Type B pancreatic cell (in vitro differentiated cells): ENCODE measurements at regions not wholly inside any gene's neighbourhood (a gene's known extent, or its start where the extent isn't known, plus 50 kb on each side); places are given as distances from the start of the nearest gene placed in this dataset.

Experiments
- DNase-seq: peaks from one replicate; pipeline ENCODE4 v3.0.0; 2021; ENCODE audit warnings: mixed read lengths; ENCODE audit not compliant: unreplicated experiment; ENCODE audit errors: extremely low spot score
- H3K27ac Mint-ChIP-seq: 2 replicates; pipeline ENCODE4 v1.8.0; 2021; ENCODE audit warnings: mild to moderate bottlenecking, mixed read lengths
- H3K27me3 Mint-ChIP-seq: 2 replicates; pipeline ENCODE4 v1.8.0; 2021; ENCODE audit warnings: mixed read lengths
- H3K36me3 Mint-ChIP-seq: 2 replicates; pipeline ENCODE4 v1.8.0; 2021; ENCODE audit warnings: mixed read lengths
- H3K4me1 Mint-ChIP-seq: one replicate; pipeline ENCODE4 v1.8.0; 2021; ENCODE audit warnings: mixed read lengths; ENCODE audit not compliant: unreplicated experiment
- H3K4me3 Mint-ChIP-seq: 2 replicates; pipeline ENCODE4 v1.8.0; 2021; ENCODE audit warnings: mild to moderate bottlenecking, mixed read lengths
- H3K9me3 Mint-ChIP-seq: 2 replicates; pipeline ENCODE4 v1.8.0; 2021; ENCODE audit warnings: mixed read lengths
- TF ChIP-seq, protein P1 (sequence below): fragments of 200-600 bp; sonication (generic); conservative IDR thresholded peaks from 2 replicates; pipeline ENCODE4 v1.5.0; 2021; ENCODE audit warnings: antibody characterized with exemption, mild to moderate bottlenecking

DNA sequence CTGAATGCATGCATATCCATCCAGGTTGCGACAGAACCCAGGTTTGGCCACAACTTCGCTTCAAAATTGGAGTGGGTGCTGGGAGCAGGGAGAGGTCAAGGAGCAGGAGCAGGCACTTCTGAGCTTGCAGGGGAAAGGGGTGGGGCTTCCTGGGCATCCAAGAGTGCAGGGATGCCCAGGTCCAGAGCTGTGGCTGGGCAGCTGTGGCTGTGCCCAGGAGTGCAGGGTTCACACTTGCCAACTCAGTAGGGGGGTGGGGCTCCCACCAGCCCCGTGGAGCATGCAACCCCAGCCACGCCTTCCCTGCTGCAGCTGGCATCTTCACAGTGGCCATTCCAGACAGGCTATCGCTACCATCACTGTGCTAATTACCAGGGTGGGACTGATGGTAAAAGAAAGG is 115.3 kb upstream of the MTNR1B start:
- no peak overlapping the region for H3K4me3 Mint-ChIP-seq
- TF ChIP-seq, protein P1, sequence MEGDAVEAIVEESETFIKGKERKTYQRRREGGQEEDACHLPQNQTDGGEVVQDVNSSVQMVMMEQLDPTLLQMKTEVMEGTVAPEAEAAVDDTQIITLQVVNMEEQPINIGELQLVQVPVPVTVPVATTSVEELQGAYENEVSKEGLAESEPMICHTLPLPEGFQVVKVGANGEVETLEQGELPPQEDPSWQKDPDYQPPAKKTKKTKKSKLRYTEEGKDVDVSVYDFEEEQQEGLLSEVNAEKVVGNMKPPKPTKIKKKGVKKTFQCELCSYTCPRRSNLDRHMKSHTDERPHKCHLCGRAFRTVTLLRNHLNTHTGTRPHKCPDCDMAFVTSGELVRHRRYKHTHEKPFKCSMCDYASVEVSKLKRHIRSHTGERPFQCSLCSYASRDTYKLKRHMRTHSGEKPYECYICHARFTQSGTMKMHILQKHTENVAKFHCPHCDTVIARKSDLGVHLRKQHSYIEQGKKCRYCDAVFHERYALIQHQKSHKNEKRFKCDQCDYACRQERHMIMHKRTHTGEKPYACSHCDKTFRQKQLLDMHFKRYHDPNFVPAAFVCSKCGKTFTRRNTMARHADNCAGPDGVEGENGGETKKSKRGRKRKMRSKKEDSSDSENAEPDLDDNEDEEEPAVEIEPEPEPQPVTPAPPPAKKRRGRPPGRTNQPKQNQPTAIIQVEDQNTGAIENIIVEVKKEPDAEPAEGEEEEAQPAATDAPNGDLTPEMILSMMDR: no peak
- peaks cover 7% of the 10 kb centered on the region for H3K36me3 Mint-ChIP-seq
- no peaks in the 10 kb centered on the region for H3K27me3 Mint-ChIP-seq
- DNase-seq: no peak
- H3K27ac Mint-ChIP-seq: no peak overlapping the region
- H3K9me3 Mint-ChIP-seq: no peaks in the 10 kb centered on the region
- H3K4me1 Mint-ChIP-seq: peaks cover 42% of the 10 kb centered on the region

DNA sequence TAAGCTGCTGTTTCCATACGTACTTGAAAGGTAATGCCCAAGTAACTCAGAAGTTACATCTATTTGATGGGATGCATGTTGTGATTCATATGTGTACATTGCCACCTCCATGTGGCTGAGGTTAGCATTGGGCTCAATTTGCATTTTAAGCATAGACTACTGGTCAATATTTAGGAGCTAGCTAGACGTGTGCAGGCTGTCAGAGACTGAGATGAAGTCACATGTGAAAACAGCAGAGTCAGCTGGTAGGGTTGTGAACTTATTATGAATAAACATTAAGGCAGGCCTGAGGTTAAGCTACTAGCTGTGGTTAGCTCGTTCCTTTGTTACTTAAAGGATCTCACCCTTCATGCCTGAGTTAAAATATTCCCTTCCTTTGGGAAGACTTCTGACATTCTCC is 114.5 kb upstream of the MTNR1B start:
- Mint-ChIP-seq H3K27ac (no peak overlapping the region), H3K27me3 (no peaks in the 10 kb centered on the region), H3K9me3 (no peaks in the 10 kb centered on the region), H3K4me3 (no peak overlapping the region), H3K4me1 (peaks cover 44% of the 10 kb centered on the region), H3K36me3 (peaks cover 7% of the 10 kb centered on the region)
- TF ChIP-seq, protein P1: no peak
- no peak for DNase-seq

DNA sequence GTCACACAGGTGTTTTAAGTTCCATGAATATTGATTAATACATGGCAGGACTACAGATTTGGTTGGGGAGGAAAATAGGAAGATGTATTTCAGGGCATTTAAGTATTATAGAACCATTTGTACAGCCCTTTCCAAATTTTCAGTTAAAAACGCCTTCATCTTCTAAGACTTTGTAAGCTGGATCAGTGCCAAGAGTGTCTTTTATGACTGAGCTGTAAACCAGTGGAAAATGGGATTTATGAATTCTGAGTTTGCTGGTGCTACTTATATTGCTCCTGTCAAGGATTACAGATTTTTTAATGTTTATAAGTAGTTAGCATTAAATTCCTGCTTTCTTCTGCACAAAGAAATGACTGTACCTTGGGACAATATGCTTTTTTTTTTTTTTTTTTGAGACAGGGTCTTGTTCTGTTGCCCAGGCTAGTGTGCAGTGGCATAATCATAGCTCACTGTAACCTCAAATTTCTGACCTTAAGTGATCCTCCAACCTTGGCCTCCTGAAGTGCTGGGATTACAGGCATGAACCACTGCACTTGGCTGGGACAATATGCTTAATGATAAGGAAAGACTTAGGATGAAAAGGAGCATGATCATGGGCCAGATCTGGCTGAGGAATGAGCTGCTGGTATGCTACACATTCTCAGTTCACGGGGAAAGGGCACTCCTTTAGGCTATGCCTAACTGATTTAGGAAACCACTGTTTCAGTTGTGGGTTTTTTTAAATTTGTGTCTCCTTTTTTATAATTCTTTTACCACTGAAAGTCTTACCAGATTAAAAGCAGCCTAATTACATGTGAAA is 113.6 kb upstream of the MTNR1B start:
- TF ChIP-seq, protein P1: no peak
- no peak for DNase-seq
- no peaks in the 10 kb centered on the region for H3K9me3 Mint-ChIP-seq

DNA sequence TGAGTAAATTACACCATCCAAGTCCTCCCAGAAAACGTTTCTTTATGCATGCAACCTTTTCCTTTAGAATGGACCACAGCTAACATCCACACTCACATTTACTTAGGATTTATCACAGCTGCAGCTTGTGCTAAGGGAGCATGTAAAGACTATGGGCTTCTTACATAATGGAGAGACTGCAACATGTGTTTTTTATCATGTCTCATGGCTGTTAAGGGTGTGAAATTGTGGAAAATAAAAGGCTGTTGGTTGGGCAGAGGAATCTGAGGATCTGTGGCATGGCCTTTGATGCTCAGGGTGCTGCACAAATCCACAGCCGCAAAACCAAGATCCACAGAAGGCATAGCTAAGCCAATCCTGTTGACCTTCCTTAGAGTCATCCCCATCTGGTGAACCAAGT is 112.0 kb upstream of the MTNR1B start:
- Mint-ChIP-seq H3K9me3 (no peaks in the 10 kb centered on the region), H3K27me3 (no peaks in the 10 kb centered on the region), H3K27ac (no peak overlapping the region), H3K36me3 (peaks cover 19% of the 10 kb centered on the region), H3K4me3 (no peak overlapping the region), H3K4me1 (peaks cover 50% of the 10 kb centered on the region)
- DNase-seq: no peak
- TF ChIP-seq, protein P1: no peak

More for the DNA sequence above, 113.6 kb upstream of the MTNR1B start:
- Mint-ChIP-seq H3K27ac (no peak overlapping the region), H3K36me3 (peaks cover 11% of the 10 kb centered on the region), H3K27me3 (no peaks in the 10 kb centered on the region), H3K4me3 (no peak overlapping the region), H3K4me1 (peaks cover 43% of the 10 kb centered on the region)

DNA sequence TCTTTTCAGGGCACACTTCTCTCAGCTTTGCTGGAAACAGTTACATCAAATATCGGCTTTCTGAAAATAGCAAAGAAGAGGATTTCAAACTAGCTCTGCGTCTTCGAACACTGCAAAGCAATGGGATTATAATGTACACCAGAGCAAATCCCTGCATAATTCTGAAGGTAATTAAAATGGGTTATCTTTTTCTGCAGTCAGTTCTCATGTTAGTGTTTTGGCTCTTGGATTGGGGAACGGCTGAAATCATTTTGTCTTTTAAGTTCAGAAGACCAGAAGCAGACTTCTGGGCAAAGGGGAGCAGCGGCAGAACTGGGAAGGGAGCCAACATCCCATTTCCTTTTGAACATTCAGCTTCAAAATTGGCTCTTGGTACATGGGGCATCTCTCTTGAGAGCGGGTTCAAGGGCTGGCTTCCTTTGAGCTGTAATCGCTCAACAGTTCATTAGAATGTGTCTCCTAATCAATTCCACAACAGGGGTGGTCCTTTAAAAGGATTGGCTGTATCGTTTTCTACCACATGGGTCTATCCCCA is 110.2 kb upstream of the MTNR1B start:
- Mint-ChIP-seq H3K4me1 (peaks cover 49% of the 10 kb centered on the region), H3K4me3 (no peak overlapping the region), H3K9me3 (no peaks in the 10 kb centered on the region), H3K27ac (no peak overlapping the region), H3K27me3 (no peaks in the 10 kb centered on the region), H3K36me3 (peaks cover 20% of the 10 kb centered on the region)
- TF ChIP-seq, protein P1: no peak
- no peak for DNase-seq
